WTC11 (cell line): ENCODE measurements at regions not wholly inside any gene's neighbourhood (a gene's known extent, or its start where the extent isn't known, plus 50 kb on each side); places are given as distances from the start of the nearest gene placed in this dataset.

Source experiments
- ATAC-seq: fragments of 200-7000 bp; cut with Tn5 transposase; 2 replicates; pipeline ENCODE4 v1.10.0; 2021; ENCODE audit warnings: mild to moderate bottlenecking, moderate library complexity
- CTCF ChIA-PET: fragments of 300-600 bp; sonication (Branson Sonifier 250); formaldehyde crosslinking; loops from one replicate; lab custom pipeline; 2021; ENCODE audit warnings: antibody characterized with exemption; lab: Charles Lee
- POLR2A ChIA-PET: fragments of 350-600 bp; sonication (Branson Sonifier 250); formaldehyde crosslinking; loops from one replicate; lab custom pipeline; 2021; ENCODE audit warnings: antibody characterized with exemption; lab: Charles Lee
- DNase-seq: peaks from one replicate; pipeline ENCODE4 v3.0.0; 2021; ENCODE audit warnings: low spot score
- H3K27ac Mint-ChIP-seq: 2 replicates; pipeline ENCODE4 v1.8.0; 2021; ENCODE audit warnings: mixed read lengths
- H3K27me3 Mint-ChIP-seq: 2 replicates; pipeline ENCODE4 v1.8.0; 2021; ENCODE audit warnings: low read depth, mild to moderate bottlenecking, moderate library complexity, mixed read lengths
- H3K36me3 Mint-ChIP-seq: 2 replicates; pipeline ENCODE4 v1.8.0; 2021; ENCODE audit warnings: mixed read lengths
- H3K4me1 Mint-ChIP-seq: 2 replicates; pipeline ENCODE4 v1.8.0; 2022; ENCODE audit warnings: mixed read lengths
- H3K4me3 Mint-ChIP-seq: 2 replicates; pipeline ENCODE4 v1.8.0; 2021; ENCODE audit warnings: mild to moderate bottlenecking, moderate library complexity, mixed read lengths
- H3K9me3 Mint-ChIP-seq: 2 replicates; pipeline ENCODE4 v1.8.0; 2021; ENCODE audit warnings: mixed read lengths
- AFF4 ChIP-seq: sonication (generic); formaldehyde crosslinking; IDR thresholded peaks from 2 replicates; pipeline ENCODE4 v1.8.1; 2023; ENCODE audit warnings: mild to moderate bottlenecking, missing genetic modification reagents, borderline replicate concordance
- FOXK1 ChIP-seq: sonication (generic); formaldehyde crosslinking; IDR thresholded peaks from 2 replicates; pipeline ENCODE4 v1.8.0; 2022; ENCODE audit warnings: mild to moderate bottlenecking, moderate library complexity, missing genetic modification reagents
- JAZF1 ChIP-seq: fragments of 250-450 bp; sonication (Bioruptor Pico); IDR thresholded peaks from 2 replicates; pipeline ENCODE4 v1.9.0; 2021; ENCODE audit warnings: moderate library complexity, mild to moderate bottlenecking, inconsistent platforms
- JUN ChIP-seq: sonication (generic); formaldehyde crosslinking; IDR thresholded peaks from 2 replicates; pipeline ENCODE4 v1.8.0; 2023; ENCODE audit warnings: mild to moderate bottlenecking, missing genetic modification reagents
- KAT7 ChIP-seq: sonication (generic); formaldehyde crosslinking; IDR thresholded peaks from 2 replicates; pipeline ENCODE4 v1.8.1; 2023; ENCODE audit warnings: missing genetic modification reagents, mild to moderate bottlenecking, borderline replicate concordance
- NFE2L1 ChIP-seq: sonication (generic); formaldehyde crosslinking; IDR thresholded peaks from 2 replicates; pipeline ENCODE4 v1.8.1; 2023; ENCODE audit warnings: missing genetic modification reagents
- NR2C2 ChIP-seq: sonication (generic); formaldehyde crosslinking; IDR thresholded peaks from 2 replicates; pipeline ENCODE4 v1.8.0; 2022; ENCODE audit warnings: mild to moderate bottlenecking, missing genetic modification reagents
- OVOL2 ChIP-seq: fragments of 250-450 bp; sonication (Bioruptor Pico); IDR thresholded peaks from 2 replicates; pipeline ENCODE4 v1.9.0; 2021; ENCODE audit warnings: mild to moderate bottlenecking, borderline replicate concordance
- PREB ChIP-seq: sonication (generic); formaldehyde crosslinking; IDR thresholded peaks from 2 replicates; pipeline ENCODE4 v1.8.1; 2022; ENCODE audit warnings: mild to moderate bottlenecking, missing genetic modification reagents, moderate library complexity, borderline replicate concordance
- PRRX2 ChIP-seq: fragments of 250-450 bp; sonication (Bioruptor Pico); IDR thresholded peaks from 2 replicates; pipeline ENCODE4 v1.8.0; 2021; ENCODE audit warnings: mild to moderate bottlenecking
- TEAD1 ChIP-seq: sonication (generic); formaldehyde crosslinking; IDR thresholded peaks from 2 replicates; pipeline ENCODE4 v1.8.0; 2022; ENCODE audit warnings: mild to moderate bottlenecking, missing genetic modification reagents
- TP53 ChIP-seq: sonication (generic); formaldehyde crosslinking; IDR thresholded peaks from 2 replicates; pipeline ENCODE4 v1.8.1; 2023; ENCODE audit warnings: mild to moderate bottlenecking, missing genetic modification reagents
- ZBTB21 ChIP-seq: sonication (generic); formaldehyde crosslinking; IDR thresholded peaks from 2 replicates; pipeline ENCODE4 v1.8.1; 2023; ENCODE audit warnings: mild to moderate bottlenecking, missing genetic modification reagents, borderline replicate concordance
- ZNF423 ChIP-seq: fragments of 250-450 bp; sonication (Bioruptor Pico); IDR thresholded peaks from 2 replicates; pipeline ENCODE4 v2.1.2; 2022; ENCODE audit warnings: mild to moderate bottlenecking, moderate library complexity
- ZNF671 ChIP-seq: fragments of 250-450 bp; sonication (Bioruptor Pico); IDR thresholded peaks from 2 replicates; pipeline ENCODE4 v1.8.0; 2021; ENCODE audit warnings: mild to moderate bottlenecking
- TF ChIP-seq, protein P1 (sequence below): sonication (generic); formaldehyde crosslinking; IDR thresholded peaks from 2 replicates; pipeline ENCODE4 v1.8.1; 2023; ENCODE audit warnings: mild to moderate bottlenecking, missing genetic modification reagents
- TF ChIP-seq, protein P2 (sequence below): fragments of 250-450 bp; sonication (Bioruptor Pico); IDR thresholded peaks from 2 replicates; pipeline ENCODE4 v1.9.0; 2021; ENCODE audit warnings: moderate library complexity, mild to moderate bottlenecking, inconsistent platforms, borderline replicate concordance
- TF ChIP-seq, protein P3 (sequence below): fragments of 250-450 bp; sonication (Bioruptor Pico); IDR thresholded peaks from 2 replicates; pipeline ENCODE4 v1.8.0; 2021; ENCODE audit warnings: mild to moderate bottlenecking

DNA sequence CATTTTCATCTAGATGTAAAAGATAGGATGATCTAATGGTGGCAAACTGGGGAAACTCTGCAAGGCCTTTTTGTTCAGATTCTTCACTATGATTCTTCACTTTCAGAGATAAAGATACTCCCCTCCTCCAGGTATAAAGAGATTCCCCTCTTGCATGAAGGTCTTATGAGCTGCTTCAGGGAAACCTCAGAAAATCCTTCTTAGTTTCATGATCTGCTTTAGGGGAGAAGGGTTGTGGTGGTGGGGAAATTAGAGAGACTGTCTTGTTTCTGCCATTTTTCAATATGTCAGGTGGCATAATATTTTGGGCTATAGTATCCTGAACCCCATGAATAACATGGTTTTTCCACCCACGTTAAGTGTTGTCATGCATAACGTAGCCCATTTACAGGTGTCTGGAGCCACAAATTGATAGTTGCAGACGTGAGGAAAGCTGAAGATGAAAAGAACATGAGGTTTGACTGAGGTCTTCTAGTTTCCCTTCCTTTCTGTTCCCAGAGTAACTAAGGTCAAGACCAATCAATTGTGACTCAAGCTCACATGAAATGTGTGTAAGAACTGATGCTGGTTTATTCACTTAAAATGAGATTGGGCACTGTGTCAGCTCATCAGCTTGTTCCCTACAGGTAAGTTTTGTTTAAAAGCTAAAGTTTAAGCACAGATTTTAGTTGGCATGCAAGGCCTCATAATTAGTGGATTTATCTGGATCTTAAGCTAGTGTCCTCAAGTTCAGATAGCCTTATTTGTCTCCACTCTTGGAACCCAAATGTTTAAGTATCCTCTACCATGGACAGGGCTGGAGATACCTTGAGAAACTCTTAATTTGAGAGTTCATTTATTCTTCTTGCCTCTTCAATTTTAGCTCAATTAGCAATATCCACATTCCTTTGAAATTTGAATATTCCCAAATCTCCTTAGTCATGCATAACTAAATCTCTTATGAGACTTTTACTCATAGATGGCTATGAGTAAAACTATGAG lies 304.5 kb upstream of the FANCL start (continued):
- TF ChIP-seq AFF4 (CRISPR knock-in tag), result no peak
- TF ChIP-seq TP53 (CRISPR knock-in tag), result no peak
- no peak for TF ChIP-seq ZNF423 (CRISPR knock-in tag)

GRCh38 chr2:58543442-58543841 lies 302.3 kb upstream of the FANCL start:
- no peak for ATAC-seq
- H3K9me3 Mint-ChIP-seq, result no peaks in the 10 kb centered on the region
- peak overlapping the region; percentile 70 for H3K27ac Mint-ChIP-seq
- DNase-seq, result no peak
- peaks cover 79% of the 10 kb centered on the region for H3K4me1 Mint-ChIP-seq
- peak overlapping the region; percentile 8; the same call in 1 of the 2 replicates for H3K4me3 Mint-ChIP-seq
- H3K36me3 Mint-ChIP-seq, result no peaks in the 10 kb centered on the region
- TF ChIP-seq NR2C2 (CRISPR knock-in tag) (no peak), ZBTB21 (CRISPR knock-in tag) (no peak), TEAD1 (0 out of 2 replicates have a peak, but pooled peaks have one; percentile 30)
- TF ChIP-seq, protein P1, sequence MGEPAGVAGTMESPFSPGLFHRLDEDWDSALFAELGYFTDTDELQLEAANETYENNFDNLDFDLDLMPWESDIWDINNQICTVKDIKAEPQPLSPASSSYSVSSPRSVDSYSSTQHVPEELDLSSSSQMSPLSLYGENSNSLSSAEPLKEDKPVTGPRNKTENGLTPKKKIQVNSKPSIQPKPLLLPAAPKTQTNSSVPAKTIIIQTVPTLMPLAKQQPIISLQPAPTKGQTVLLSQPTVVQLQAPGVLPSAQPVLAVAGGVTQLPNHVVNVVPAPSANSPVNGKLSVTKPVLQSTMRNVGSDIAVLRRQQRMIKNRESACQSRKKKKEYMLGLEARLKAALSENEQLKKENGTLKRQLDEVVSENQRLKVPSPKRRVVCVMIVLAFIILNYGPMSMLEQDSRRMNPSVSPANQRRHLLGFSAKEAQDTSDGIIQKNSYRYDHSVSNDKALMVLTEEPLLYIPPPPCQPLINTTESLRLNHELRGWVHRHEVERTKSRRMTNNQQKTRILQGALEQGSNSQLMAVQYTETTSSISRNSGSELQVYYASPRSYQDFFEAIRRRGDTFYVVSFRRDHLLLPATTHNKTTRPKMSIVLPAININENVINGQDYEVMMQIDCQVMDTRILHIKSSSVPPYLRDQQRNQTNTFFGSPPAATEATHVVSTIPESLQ, result no peak
- TF ChIP-seq, protein P2, sequence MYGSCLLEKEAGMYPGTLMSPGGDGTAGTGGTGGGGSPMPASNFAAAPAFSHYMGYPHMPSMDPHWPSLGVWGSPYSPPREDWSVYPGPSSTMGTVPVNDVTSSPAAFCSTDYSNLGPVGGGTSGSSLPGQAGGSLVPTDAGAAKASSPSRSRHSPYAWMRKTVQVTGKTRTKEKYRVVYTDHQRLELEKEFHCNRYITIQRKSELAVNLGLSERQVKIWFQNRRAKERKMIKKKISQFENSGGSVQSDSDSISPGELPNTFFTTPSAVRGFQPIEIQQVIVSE, result no peak
- TF ChIP-seq, all 79 proteins: peak for 1
- POLR2A ChIA-PET, result no interaction called here
- H3K27me3 Mint-ChIP-seq, result no peaks in the 10 kb centered on the region
- CTCF ChIA-PET, result interaction anchor here (1.0 kb wide), 1 partner anchor 10 kb away, joined by 3 read pairs; no protein-coding TSS in a partner anchor

DNA sequence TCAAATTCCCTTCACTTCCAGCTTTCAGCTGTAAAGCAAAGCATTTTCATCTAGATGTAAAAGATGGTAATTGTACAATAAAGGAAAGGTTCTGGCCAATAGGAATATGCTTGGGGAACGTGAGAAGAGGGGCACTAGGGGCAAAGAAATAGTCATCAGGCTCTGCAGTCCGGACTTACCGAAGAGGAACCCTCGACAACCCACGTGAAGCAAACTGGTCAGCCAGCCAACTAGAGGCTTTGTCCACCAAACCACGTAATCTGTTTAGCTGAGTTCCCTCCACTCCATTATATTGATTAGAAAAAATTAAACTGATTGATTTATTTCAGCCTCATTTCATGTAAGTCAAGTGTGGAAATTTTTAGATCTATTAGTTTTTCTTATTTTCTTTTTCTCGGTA lies 300.4 kb upstream of the FANCL start:
- Mint-ChIP-seq H3K36me3 (no peaks in the 10 kb centered on the region), H3K27me3 (no peaks in the 10 kb centered on the region; the same call in 1 of the 2 replicates), H3K4me3 (peak overlapping the region; percentile 61), H3K27ac (peak overlapping the region; percentile 100), H3K4me1 (peaks cover 87% of the 10 kb centered on the region), H3K9me3 (no peaks in the 10 kb centered on the region)
- ChIA-PET POLR2A (no interaction called here), CTCF (interaction anchor here (1.3 kb wide), 1 partner anchor 12 kb away, joined by 6 read pairs; no protein-coding TSS in a partner anchor)
- DNase-seq (no peak), ATAC-seq (no peak)
- no peak for TF ChIP-seq KAT7 (CRISPR knock-in tag)

- Mint-ChIP-seq H3K9me3 (no peaks in the 10 kb centered on the region), H3K4me1 (peaks cover 92% of the 10 kb centered on the region), H3K27ac (peak overlapping the region; percentile 100), H3K36me3 (no peaks in the 10 kb centered on the region), H3K27me3 (no peaks in the 10 kb centered on the region; the same call in 1 of the 2 replicates), H3K4me3 (peak overlapping the region; percentile 61)
- CTCF ChIA-PET, result interaction anchor here (1.3 kb wide), 1 partner anchor 13 kb away, joined by 6 read pairs; no protein-coding TSS in a partner anchor
- POLR2A ChIA-PET, result no interaction called here
- ATAC-seq (peak; percentile 68), DNase-seq (peak; percentile 32)
- no peak for TF ChIP-seq PRRX2
- TF ChIP-seq JUN (CRISPR knock-in tag), result no peak
- no peak for TF ChIP-seq KAT7 (CRISPR knock-in tag)
- no peak for TF ChIP-seq FOXK1 (CRISPR knock-in tag)
- TF ChIP-seq PREB, result no peak
- TF ChIP-seq, protein P3, sequence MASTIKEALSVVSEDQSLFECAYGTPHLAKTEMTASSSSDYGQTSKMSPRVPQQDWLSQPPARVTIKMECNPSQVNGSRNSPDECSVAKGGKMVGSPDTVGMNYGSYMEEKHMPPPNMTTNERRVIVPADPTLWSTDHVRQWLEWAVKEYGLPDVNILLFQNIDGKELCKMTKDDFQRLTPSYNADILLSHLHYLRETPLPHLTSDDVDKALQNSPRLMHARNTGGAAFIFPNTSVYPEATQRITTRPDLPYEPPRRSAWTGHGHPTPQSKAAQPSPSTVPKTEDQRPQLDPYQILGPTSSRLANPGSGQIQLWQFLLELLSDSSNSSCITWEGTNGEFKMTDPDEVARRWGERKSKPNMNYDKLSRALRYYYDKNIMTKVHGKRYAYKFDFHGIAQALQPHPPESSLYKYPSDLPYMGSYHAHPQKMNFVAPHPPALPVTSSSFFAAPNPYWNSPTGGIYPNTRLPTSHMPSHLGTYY (CRISPR knock-in tag), result no peak
- no peak for TF ChIP-seq NFE2L1 (CRISPR knock-in tag)
- no peak for TF ChIP-seq JAZF1
- TF ChIP-seq ZNF671 (CRISPR knock-in tag), result no peak
- TF ChIP-seq OVOL2 (CRISPR knock-in tag), result no peak
Observed at GRCh38 chr2:58540681-58541080, 299.6 kb upstream of the FANCL start.
